Activated CD4-positive, alpha-beta T cell treated with anti-CD3 and anti-CD28 coated beads, Interleukin-2, amount 50 U/mL, for 16 hours (primary cell): ENCODE measurements at regions not wholly inside any gene's neighbourhood (a gene's known extent, or its start where the extent isn't known, plus 50 kb on each side); places are given as distances from the start of the nearest gene placed in this dataset.

Source experiments
- DNase-seq: peaks from one replicate; pipeline ENCODE4 v3.0.0-alpha.2; 2020

- peak; percentile 19 for DNase-seq
Measured at GRCh38 chr4:123102897-123103471, 180.6 kb upstream of the NUDT6 start.

- DNase-seq = no peak
Measured at GRCh38 chr4:123104310-123105025, 182.1 kb upstream of the NUDT6 start.

GRCh38 chr4:123105026-123105420, 182.6 kb upstream of the NUDT6 start:
- DNase-seq = no peak

- DNase-seq = no peak
Measured at GRCh38 chr4:123106747-123107146, 184.3 kb upstream of the NUDT6 start.

GRCh38 chr4:123107444-123108252, 185.3 kb upstream of the NUDT6 start:
- no peak for DNase-seq

- no peak for DNase-seq
Measured at GRCh38 chr4:123109139-123109538, 186.7 kb upstream of the NUDT6 start.

- no peak for DNase-seq
Measured at GRCh38 chr4:123110147-123110546, 187.8 kb upstream of the NUDT6 start.

GRCh38 chr4:123110685-123111084, 188.3 kb upstream of the NUDT6 start:
- DNase-seq = no peak

- DNase-seq = no peak
Measured at GRCh38 chr4:123113155-123113554, 190.8 kb upstream of the NUDT6 start.

GRCh38 chr4:123114084-123114914, 191.9 kb upstream of the NUDT6 start:
- no peak for DNase-seq

- DNase-seq = no peak
Measured at GRCh38 chr4:123114915-123115756, 192.7 kb upstream of the NUDT6 start.

GRCh38 chr4:123116412-123116811, 194.0 kb upstream of the NUDT6 start:
- DNase-seq = no peak

- no peak for DNase-seq
Measured at GRCh38 chr4:123120473-123120872, 198.1 kb upstream of the NUDT6 start.

- no peak for DNase-seq
Measured at GRCh38 chr4:123121241-123121907, 199.0 kb upstream of the NUDT6 start.

GRCh38 chr4:123125477-123125876, 203.1 kb upstream of the NUDT6 start:
- DNase-seq = no peak

GRCh38 chr4:123127218-123127617, 204.8 kb upstream of the NUDT6 start:
- DNase-seq = no peak

- no peak for DNase-seq
Measured at GRCh38 chr4:123127875-123128274, 205.5 kb upstream of the NUDT6 start.

GRCh38 chr4:123133397-123134050, 211.1 kb upstream of the NUDT6 start:
- no peak for DNase-seq

- no peak for DNase-seq
Measured at GRCh38 chr4:123144616-123145015, 222.2 kb upstream of the NUDT6 start.

GRCh38 chr4:123158576-123158975, 236.2 kb upstream of the NUDT6 start:
- no peak for DNase-seq

GRCh38 chr4:123159479-123159878, 237.1 kb upstream of the NUDT6 start:
- no peak for DNase-seq
